ENCODE measurements at regions not wholly inside any gene's neighbourhood (a gene's known extent, or its start where the extent isn't known, plus 50 kb on each side); places are given as distances from the start of the nearest gene placed in this dataset.

GRCh38 chrX:145923376-145923775 is 105.7 kb downstream of the SLITRK2 start:
- TF ChIP-seq CTCF (IDR thresholded peaks at IDR 0.05), result no peak
- no peak for TF ChIP-seq POLR2A (IDR thresholded peaks at IDR 0.05)

Measured in transverse colon (tissue), 3 donors.